GM12891 (cell line): ENCODE measurements at regions not wholly inside any gene's neighbourhood (a gene's known extent, or its start where the extent isn't known, plus 50 kb on each side); places are given as distances from the start of the nearest gene placed in this dataset.

Source experiments
- POLR2AphosphoS5 ChIP-seq: IDR thresholded peaks from 2 replicates; pipeline ENCODE4 v1.6.1; 2011; ENCODE audit warnings: low read depth, low read length, control low read depth
- TAF1 ChIP-seq: IDR thresholded peaks from 2 replicates; pipeline ENCODE4 v1.6.1; 2011; ENCODE audit warnings: low read depth, low read length, control low read depth

- no peak for TF ChIP-seq TAF1
- no peak for TF ChIP-seq POLR2AphosphoS5
These were observed 89.0 kb downstream of the TBX19 start for GRCh38 chr1:168369655-168370054.
